GM18909 (cell line): ENCODE measurements at regions not wholly inside any gene's neighbourhood (a gene's known extent, or its start where the extent isn't known, plus 50 kb on each side); places are given as distances from the start of the nearest gene placed in this dataset.
"Not testable (repeated sequence)": the region's sequence is repeated elsewhere in the genome, so short reads cannot be mapped to it uniquely, and the experiment has no call there.

Source experiments
- ATAC-seq: cut with Tn5 transposase; IDR thresholded peaks from one replicate; pipeline ENCODE4 v1.9.1; 2021; ENCODE audit warnings: mild to moderate bottlenecking; ENCODE audit not compliant: unreplicated experiment, poor library complexity

GRCh38 chr22:47354668-47355387 lies 592.4 kb downstream of the TBC1D22A start:
- no peak for ATAC-seq

DNA sequence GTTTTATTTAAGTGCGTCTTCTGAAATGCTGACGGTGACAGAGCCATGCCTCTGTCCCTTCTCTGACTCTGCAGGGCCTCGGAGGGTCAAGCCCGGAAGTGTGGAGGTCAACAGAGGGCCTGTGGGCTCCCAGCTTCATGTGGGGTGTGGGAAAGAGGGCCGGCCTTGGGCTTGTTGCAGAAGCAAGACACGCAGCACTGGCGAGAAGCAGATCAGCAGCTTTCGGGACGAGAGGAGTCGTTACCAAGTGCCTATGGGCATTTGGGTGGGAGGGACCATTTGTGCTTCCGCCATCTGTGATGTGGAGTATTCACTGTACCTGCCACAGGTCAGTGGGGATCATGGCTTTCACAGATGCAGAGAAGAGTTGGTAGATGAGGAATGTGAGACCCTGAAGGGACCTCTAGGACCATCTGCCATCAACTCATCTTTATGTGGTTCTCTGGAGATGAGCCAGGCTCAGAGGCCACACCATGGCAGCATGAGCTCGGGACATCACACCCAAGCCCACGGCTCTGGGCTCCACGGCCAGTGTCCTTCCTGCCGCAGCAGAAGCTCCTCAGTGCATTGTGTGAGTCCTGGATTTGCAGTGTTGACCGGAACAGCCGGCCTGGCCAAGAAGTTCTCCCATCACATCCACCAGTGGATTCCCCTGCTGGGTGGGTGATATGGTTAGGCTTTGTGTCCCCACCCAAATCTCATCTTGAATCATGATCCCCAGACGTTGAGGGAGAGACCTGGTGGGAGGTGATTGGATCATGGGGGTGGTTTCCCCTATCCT lies 590.7 kb downstream of the TBC1D22A start:
- ATAC-seq, result no peak

DNA sequence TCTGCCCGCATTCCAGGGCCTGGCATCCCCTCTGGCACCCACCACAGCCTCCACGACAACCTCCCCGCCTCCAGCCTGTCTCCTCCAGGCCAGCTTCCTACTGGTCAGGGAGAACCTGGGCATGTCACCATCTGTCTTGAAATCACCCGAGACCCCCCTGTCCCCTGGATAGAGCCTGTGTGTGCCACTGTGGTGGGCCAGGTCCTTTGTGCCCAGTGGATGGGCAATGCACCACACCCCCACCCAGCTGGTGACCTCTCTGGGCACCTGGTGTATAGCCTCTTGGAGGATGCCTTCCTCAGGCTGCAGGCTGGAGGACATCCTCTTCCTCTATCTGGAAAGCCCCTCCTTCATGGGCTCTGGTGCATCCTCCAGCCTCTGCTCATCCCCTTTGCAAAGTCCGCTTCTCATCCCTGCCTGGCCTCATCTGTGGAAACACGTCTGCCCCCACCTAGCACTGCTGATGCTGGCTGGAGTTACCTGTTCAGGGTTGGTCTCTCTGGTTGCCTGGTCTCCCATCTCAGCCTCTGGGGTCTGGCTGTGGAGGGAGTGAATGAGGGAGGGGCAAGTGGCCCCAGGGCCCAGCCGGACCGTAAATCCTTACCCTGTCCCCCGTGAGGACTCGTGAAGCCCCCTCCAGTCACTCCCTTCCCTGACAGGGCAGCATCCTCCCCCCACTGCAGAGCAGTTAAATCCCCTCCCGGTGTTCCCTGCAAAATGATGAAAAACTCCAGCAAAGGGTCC lies 589.6 kb downstream of the TBC1D22A start:
- ATAC-seq, result no peak

DNA sequence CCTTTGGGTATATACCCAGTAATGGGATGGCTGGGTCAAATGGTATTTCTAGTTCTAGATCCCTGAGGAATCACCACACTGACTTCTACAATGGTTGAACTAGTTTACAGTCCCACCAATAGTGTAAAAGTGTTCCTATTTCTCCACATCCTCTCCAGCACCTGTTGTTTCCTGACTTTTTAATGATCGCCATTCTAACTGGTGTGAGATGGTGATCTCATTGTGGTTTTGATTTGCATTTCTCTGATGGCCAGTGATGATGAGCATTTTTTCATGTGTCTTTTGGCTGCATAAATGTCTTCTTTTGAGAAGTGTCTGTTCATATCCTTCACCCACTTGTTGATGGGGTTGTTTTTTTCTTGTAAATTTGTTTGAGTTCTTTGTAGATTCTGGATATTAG lies 583.8 kb downstream of the TBC1D22A start:
- ATAC-seq, result not testable (repeated sequence)

- no peak for ATAC-seq
These were observed 582.6 kb downstream of the TBC1D22A start for GRCh38 chr22:47345025-47345424.

- ATAC-seq, result no peak
These were observed 582.0 kb downstream of the TBC1D22A start for GRCh38 chr22:47344414-47344813.

DNA sequence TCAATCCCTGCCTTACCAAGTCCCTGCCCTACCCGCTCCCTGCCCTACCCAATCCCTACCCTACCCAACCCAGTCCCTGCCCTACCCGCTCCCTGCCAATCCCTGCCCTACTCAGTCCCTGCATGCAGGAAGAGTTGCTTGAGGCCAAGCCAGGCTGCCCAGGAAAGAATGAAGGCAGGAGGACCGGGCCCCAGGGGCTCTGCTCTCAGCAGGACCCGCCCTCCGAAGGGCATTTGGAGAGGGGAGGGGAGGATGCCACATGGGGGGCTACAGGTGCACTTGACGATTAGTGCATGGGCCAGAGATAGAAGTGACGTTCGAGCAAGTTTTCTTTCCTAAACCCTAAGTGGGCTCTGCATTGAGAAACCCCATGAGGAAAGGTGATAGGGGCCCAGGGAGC lies 581.2 kb downstream of the TBC1D22A start:
- ATAC-seq, result no peak

- no peak for ATAC-seq
These were observed 580.0 kb downstream of the TBC1D22A start for GRCh38 chr22:47342446-47342845.

- ATAC-seq, result no peak
These were observed 579.0 kb downstream of the TBC1D22A start for GRCh38 chr22:47341464-47341863.

DNA sequence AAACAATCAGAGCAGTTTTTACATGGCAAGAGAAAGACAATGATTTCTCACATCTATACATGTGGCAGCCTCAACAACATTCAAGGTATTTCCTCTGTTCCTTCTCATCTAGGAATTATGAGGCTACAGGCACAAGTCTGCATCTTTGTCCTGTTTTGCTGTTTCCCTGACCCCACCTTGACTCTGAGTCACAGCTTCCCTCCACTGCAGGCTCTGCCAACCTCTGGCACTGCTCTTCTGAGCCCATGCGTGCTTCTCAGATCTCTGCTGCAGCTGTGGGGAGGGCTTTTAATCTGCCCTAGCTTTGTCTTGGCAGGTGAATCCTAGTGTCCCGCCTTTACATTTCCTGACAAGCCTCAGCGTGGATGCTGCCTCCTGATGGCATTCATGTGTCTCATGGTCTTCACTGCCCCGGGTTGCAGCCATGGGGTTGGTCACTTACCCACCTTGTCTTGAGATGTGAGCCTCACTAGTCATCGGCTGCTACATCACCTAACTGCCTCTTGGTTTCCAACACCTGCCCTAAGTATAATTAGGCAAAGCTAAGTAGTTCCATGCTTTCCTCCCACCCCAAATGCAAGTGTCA lies 578.5 kb downstream of the TBC1D22A start:
- ATAC-seq, result no peak

DNA sequence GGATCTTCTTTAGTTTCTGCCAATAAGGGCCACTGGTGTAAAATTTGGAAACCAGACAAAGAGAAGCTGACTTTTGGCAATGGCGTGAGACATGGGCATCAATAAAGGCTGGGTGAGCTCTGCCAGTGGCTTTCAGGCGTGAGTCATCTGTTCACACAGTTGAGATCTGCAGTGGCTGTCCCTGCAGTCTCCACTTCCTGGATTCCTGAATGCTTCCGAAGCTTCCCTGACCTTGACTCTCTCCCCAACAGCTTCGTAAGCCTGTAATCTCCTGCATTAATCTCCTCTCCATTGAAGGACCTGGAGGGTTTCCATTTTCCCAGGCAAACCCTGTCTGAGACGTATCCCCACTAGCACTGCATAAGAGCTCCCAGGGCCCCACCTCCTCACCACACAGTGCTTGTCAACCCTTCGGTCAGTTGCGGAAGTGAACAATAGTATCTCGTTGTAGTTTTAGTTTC lies 574.7 kb downstream of the TBC1D22A start:
- no peak for ATAC-seq

DNA sequence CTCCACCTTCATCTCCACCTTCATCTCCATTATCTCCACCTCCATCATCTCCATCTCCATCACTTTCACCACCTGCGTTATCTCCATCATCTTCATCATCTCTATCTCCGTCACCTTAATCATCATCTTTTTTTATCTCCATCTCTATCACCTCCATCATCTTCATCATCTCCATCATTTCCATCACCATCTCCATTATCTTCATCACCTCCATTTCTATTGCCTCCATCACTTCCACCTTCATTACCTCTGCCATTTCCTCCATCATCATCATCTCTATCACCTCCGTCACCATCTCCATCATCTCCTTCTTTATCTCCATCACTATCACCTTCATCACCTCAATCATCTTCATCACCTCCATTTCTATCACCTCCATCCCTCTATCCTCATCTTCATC lies 573.5 kb downstream of the TBC1D22A start:
- no peak for ATAC-seq

DNA sequence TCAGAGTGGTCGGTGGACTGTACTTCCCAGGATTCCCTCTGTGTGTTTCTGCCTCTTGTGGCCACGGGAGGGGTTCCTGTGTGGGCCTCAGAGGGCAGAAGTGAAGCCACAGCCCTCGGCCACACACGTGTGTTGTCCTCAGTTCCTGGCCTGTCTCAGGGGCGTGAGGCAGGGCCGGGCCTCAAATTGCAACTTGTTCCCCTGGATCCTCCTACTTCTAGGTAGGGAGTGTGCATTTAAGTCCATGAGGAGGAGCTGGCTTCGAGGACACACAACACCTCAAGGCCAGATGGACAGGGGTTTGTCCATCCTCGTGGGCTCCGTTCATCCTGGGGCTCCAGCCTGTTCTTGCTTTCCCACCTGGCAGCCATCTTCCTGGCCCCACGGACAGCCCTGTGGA lies 573.0 kb downstream of the TBC1D22A start:
- ATAC-seq, result no peak

- no peak for ATAC-seq
These were observed 572.2 kb downstream of the TBC1D22A start for GRCh38 chr22:47334601-47335000.

- ATAC-seq, result no peak
These were observed 571.2 kb downstream of the TBC1D22A start for GRCh38 chr22:47333625-47334024.

GRCh38 chr22:47332246-47332980 lies 570.0 kb downstream of the TBC1D22A start:
- no peak for ATAC-seq

GRCh38 chr22:47331750-47332149 lies 569.3 kb downstream of the TBC1D22A start:
- no peak for ATAC-seq

- no peak for ATAC-seq
These were observed 567.5 kb downstream of the TBC1D22A start for GRCh38 chr22:47329727-47330650.
